Cerebellar cortex (tissue), 1 donor: ENCODE measurements at regions not wholly inside any gene's neighbourhood (a gene's known extent, or its start where the extent isn't known, plus 50 kb on each side); places are given as distances from the start of the nearest gene placed in this dataset.
A peak's percentile ranks its signal among the peaks of the same experiment; 100 is the strongest.
"Not testable (repeated sequence)": the region's sequence is repeated elsewhere in the genome, so short reads cannot be mapped to it uniquely, and the experiment has no call there.

Source experiments
- DNase-seq: peaks from one replicate; pipeline ENCODE4 v3.0.0-alpha.2; 2015; ENCODE audit warnings: low spot score

GRCh38 chr6:102761872-102762271 is 1368.4 kb downstream of the GRIK2 start:
- no peak for DNase-seq

- no peak for DNase-seq
Observed at GRCh38 chr6:102759415-102759814, 1365.9 kb downstream of the GRIK2 start.

GRCh38 chr6:102758536-102758935 is 1365.0 kb downstream of the GRIK2 start:
- not testable (repeated sequence) for DNase-seq

- no peak for DNase-seq
Observed at GRCh38 chr6:102749210-102749971, 1355.9 kb downstream of the GRIK2 start.

GRCh38 chr6:102746941-102747340 is 1353.4 kb downstream of the GRIK2 start:
- DNase-seq, result no peak

- DNase-seq, result no peak
Observed at GRCh38 chr6:102742754-102743356, 1349.3 kb downstream of the GRIK2 start.

DNA sequence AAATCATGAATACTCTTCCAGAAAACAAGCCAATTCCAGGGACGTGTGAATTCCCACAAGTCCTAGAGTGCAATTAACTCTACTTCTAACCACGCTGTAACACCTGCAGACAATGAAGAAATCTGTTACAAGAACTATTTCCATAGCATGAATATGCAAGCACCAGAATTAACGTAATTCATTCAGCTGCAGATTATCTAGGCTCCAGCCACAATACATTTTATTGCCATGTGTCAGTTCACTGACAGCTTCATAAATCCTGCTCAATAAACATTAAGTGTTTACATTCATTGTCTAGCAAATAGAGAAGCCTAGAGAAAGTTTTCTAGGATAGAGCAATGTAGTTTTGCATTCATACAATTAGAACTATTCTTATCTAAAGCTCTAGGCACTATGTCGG is 1348.5 kb downstream of the GRIK2 start:
- no peak for DNase-seq

DNA sequence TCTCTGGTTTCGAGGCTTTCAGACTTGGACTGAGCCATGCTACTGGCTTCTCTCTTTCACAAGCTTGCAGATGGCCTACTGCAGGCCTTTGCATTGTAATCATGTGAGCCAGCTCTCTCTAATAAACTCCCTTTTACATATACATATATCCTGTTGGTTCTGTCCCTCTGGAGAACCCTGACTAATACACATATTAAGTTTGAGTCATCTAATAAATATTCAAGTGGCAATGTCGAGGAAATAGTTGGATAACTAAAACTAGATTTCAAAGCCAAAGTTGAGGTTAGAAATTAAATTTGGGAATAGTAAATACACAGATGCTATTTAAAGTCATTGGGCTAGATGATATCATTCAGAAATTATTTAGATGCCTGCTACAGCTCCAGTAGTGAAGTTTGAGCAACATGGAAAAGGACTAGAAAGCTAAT is 1343.4 kb downstream of the GRIK2 start:
- DNase-seq, result no peak

DNA sequence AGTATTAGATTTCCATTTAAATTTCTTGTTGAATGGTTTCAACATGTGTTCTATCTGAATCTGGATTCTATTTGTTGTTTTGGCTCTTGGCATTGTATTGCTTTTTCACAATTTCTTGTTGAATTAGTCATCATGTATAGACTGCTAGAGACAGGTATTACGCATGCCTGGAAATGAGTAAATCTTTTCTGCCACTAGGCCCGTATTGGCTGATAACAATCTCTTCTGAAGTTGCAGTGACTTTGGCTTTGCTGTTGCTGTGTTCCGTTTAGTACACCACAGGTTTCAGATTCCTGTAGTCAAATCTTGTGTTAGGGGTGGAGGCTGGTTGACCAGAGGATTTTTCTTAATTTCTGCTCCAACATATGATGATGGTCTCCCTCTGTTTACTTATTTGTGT is 1339.4 kb downstream of the GRIK2 start:
- no peak for DNase-seq

DNA sequence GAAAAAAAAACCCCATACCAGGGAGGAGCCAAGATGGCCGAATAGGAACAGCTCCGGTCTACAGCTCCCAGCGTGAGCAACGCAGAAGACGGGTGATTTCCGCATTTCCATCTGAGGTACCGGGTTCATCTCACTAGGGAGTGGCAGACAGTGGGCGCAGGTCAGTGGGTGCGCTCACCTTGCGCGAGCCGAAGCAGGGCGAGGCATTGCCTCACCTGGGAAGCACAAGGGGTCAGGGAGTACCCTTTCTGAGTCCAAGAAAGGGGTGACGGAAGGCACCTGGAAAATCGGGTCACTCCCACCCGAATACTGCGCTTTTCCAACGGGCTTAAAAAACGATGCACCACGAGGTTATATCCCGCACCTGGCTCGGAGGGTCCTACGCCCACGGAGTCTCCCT is 1328.6 kb downstream of the GRIK2 start:
- not testable (repeated sequence) for DNase-seq

DNA sequence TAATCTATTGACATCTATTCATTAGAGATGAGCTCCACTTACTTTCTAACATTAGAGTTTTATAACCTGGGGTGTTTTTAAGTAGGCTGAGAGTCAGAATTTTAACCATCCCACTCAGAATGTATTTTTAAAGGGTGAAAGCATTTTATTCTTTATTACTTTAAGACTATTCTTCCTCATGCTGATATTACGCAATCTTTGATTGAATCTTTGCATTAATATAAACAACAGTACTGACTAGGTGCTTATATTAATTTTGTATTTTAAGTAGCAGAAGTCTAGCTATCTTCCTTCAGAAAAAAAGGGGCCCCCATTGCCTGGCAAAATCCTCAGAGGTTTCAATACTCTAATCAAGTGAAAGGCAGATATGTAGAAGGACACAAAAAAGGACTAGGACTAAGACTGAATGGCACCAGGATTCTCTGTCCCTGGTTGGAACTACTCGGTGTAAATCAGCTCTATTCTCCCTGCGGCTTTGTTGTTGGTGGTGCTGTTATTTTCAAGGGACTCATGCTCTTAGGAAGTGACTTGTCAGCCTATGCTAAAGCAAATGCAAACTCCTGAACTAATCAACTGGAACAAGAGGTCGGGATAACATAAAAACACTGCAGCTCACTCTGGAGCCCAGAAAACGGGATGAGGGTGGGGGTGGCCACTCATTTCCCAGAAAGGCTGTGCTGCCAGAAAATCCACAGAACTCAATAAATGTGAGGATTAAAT is 1324.4 kb downstream of the GRIK2 start:
- DNase-seq, result no peak

GRCh38 chr6:102717252-102717651 is 1323.7 kb downstream of the GRIK2 start:
- DNase-seq, result no peak

DNA sequence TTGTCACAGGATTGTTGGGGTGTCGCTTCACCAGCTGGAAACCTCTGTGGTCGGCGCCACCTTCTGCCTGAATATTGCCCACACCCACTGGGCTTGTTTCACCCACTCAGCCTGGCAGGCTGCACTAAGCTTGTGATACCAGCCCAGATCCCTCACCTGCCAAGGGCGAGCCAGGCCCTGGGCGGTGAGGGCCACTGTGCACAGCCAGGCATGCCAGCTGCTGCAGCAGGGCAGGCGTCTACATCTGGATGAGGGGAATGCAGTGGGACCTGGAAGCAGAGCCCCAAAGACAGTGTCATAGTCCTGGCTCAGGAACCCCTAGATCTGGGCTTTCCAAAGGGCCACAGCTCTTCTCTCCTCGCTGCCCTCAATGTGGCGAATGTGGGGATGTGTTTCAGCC is 1307.5 kb downstream of the GRIK2 start:
- DNase-seq, result no peak

DNA sequence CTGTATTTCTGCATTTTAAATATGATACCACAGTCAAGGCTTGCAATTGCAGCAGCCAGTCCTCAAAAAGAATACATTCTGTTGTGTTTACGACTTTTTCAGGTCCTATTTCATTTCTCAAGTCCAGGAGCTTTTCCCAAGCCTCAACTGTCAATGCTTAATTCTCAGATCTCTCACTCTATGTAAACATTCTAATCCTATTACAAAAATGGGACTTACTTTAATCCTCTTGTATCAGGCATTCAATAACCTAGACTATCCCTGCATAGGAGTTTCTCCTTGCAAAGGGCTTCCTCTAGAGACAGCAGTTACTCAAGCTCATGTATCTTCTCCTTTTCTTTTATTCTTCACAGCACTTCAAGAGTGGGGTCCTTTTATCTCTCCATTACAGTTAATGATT is 1293.0 kb downstream of the GRIK2 start:
- DNase-seq, result no peak

- DNase-seq, result no peak
Observed at GRCh38 chr6:102680413-102680812, 1286.9 kb downstream of the GRIK2 start.

GRCh38 chr6:102679865-102680264 is 1286.4 kb downstream of the GRIK2 start:
- no peak for DNase-seq

GRCh38 chr6:102677225-102677624 is 1283.7 kb downstream of the GRIK2 start:
- no peak for DNase-seq

- DNase-seq, result peak; percentile 62
Observed at GRCh38 chr6:102670735-102671134, 1277.2 kb downstream of the GRIK2 start.

DNA sequence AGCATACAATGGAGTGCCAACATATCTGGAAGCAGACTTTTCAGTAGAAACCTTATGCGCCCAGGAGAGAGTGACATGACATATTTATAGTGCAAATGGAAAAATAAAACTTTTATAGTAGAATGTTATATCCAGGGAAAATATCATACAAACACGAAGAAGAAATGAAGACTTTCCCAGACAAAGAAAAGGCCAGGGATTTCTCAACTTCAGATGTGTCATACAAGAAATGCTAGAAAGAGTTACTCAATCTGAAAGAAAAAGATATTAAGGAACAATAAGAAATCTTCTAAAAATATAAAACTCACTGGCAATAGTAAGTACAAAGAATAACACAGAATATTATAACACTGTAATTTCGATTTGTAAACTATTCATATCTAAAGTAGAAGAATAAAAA is 1269.3 kb downstream of the GRIK2 start:
- DNase-seq, result no peak

DNA sequence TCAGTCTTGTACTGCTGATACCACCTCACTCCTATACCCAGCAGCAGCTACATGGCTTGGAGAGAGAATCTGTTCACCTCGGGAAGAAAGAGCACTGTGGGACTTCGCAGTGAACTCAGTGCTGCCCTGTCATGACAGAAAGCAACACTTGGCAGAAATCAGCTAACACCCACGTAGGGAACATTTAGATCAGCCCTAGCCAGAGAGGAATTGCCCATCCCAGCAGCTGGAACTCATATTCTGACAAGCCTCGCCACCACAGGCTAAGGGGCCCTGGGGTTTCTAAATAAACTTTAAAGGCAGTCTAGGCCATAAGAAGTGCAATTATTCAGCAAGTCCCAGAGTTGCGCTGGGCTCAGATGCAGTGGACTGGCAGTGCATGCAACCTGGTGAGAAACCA is 1266.8 kb downstream of the GRIK2 start:
- no peak for DNase-seq

DNA sequence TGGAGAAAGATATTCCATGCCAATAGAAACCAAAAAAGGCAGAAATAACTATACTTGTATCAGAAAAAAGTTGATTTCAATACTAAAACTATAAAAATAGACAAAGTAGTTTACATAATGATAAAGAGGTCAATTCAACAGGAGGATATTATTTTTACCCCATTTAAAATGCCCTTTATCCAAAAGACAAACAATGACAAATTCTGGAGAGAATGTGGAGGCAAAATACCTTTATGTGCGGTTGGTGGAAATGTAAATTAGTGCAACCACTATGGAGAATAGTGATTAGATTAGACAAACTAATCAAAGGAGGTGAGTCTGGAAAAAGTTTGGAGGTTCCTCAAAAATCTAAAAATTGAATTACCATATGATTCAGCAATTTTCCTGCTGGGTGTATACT is 1262.3 kb downstream of the GRIK2 start:
- DNase-seq, result no peak

- no peak for DNase-seq
Observed at GRCh38 chr6:102641426-102641825, 1247.9 kb downstream of the GRIK2 start.

DNA sequence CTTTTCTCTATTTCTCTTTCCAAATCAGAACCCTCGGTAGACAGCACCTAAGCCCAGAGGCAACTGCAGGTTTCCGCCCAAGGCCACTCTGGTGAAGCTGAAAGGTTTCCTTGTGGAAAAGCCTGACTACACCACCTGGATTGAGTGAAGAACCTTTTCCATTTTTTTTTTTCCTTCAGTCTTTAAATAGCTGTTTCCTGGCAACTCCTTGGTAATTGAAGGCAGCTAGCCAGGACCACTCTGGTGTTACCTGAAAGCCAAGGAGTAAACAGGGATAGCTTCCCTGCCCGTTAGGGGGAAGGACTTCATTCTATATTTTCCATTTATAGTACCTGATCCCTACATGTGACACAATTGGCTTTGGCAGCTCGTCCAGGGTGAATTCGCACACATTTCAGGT is 1238.4 kb downstream of the GRIK2 start:
- peak; percentile 82 for DNase-seq
